OCI-LY7 (cell line): ENCODE measurements at regions not wholly inside any gene's neighbourhood (a gene's known extent, or its start where the extent isn't known, plus 50 kb on each side); places are given as distances from the start of the nearest gene placed in this dataset.

Source experiments
- CTCF ChIP-seq: fragments of 200-600 bp; sonication (generic); conservative IDR thresholded peaks from 2 replicates; pipeline ENCODE4 v1.5.1; 2014; ENCODE audit warnings: mild to moderate bottlenecking, antibody characterized with exemption, low read length, moderate library complexity, mixed read lengths
- EZH2phosphoT487 ChIP-seq: fragments of 200-600 bp; sonication (generic); IDR thresholded peaks from 2 replicates; pipeline ENCODE4 v1.6.1; 2018; ENCODE audit warnings: low read depth, borderline replicate concordance, mild to moderate bottlenecking, mixed run types, antibody characterized with exemption, low read length, moderate library complexity, mixed read lengths

GRCh38 chr5:61805101-61805500 lies 473.0 kb downstream of the ZSWIM6 start:
- TF ChIP-seq CTCF (no peak), EZH2phosphoT487 (no peak)
